Loucy (cell line): ENCODE measurements at regions not wholly inside any gene's neighbourhood (a gene's known extent, or its start where the extent isn't known, plus 50 kb on each side); places are given as distances from the start of the nearest gene placed in this dataset.

Experiments used
- H2AFZ ChIP-seq: fragments of 200-600 bp; sonication (generic); 2 replicates; pipeline ENCODE4 v1.6.0; 2016; ENCODE audit warnings: antibody characterized with exemption, mild to moderate bottlenecking, low read length, moderate library complexity
- H3F3A ChIP-seq: fragments of 200-600 bp; 2 replicates; pipeline ENCODE4 v1.6.0; 2016; ENCODE audit warnings: antibody characterized with exemption, low read depth, mild to moderate bottlenecking
- H3K27me3 ChIP-seq: fragments of 200-600 bp; sonication (generic); 2 replicates; pipeline ENCODE4 v1.6.1; 2014; ENCODE audit warnings: low read length, mild to moderate bottlenecking; ENCODE audit not compliant: insufficient read depth, poor library complexity, severe bottlenecking
- H3K36me3 ChIP-seq: fragments of 200-600 bp; sonication (generic); 2 replicates; pipeline ENCODE4 v1.6.1; 2016; ENCODE audit warnings: low read length; ENCODE audit not compliant: insufficient read depth
- H3K4me1 ChIP-seq: fragments of 200-600 bp; sonication (generic); 2 replicates; pipeline ENCODE4 v1.5.1; 2014; ENCODE audit warnings: low read length, mild to moderate bottlenecking; ENCODE audit not compliant: insufficient read depth, poor library complexity, severe bottlenecking
- H3K4me2 ChIP-seq: fragments of 200-600 bp; sonication (generic); 2 replicates; pipeline ENCODE4 v1.6.0; 2014; ENCODE audit warnings: antibody characterized with exemption, low read length, low read depth, mild to moderate bottlenecking; ENCODE audit not compliant: poor library complexity, severe bottlenecking
- H3K4me3 ChIP-seq: fragments of 200-600 bp; sonication (generic); 2 replicates; pipeline ENCODE4 v1.5.1; 2014; ENCODE audit warnings: low read length, mild to moderate bottlenecking, mixed read lengths; ENCODE audit not compliant: poor library complexity, severe bottlenecking
- H3K79me2 ChIP-seq: fragments of 200-600 bp; sonication (generic); 2 replicates; pipeline ENCODE4 v1.6.1; 2014; ENCODE audit warnings: low read length; ENCODE audit not compliant: insufficient read depth
- H3K9ac ChIP-seq: fragments of 200-600 bp; sonication (generic); 2 replicates; pipeline ENCODE4 v1.6.0; 2014; ENCODE audit warnings: mild to moderate bottlenecking, low read depth, low read length, moderate library complexity; ENCODE audit not compliant: poor library complexity, severe bottlenecking
- H3K9me2 ChIP-seq: fragments of 200-600 bp; sonication (generic); replicated peaks from 2 replicates; pipeline ENCODE4 v1.6.1; 2016; ENCODE audit warnings: low read depth, low read length, mixed read lengths
- H3K9me3 ChIP-seq: fragments of 200-600 bp; sonication (generic); 2 replicates; pipeline ENCODE4 v1.6.1; 2014; ENCODE audit warnings: mild to moderate bottlenecking, antibody characterized with exemption, low read length, low read depth; ENCODE audit not compliant: insufficient read depth
- H4K20me1 ChIP-seq: fragments of 200-600 bp; sonication (generic); 2 replicates; pipeline ENCODE4 v1.6.0; 2014; ENCODE audit warnings: antibody characterized with exemption, low read length, mild to moderate bottlenecking; ENCODE audit not compliant: insufficient read depth, poor library complexity, severe bottlenecking
- EZH2phosphoT487 ChIP-seq: fragments of 200-600 bp; IDR thresholded peaks from 2 replicates; pipeline ENCODE4 v1.6.1; 2018; ENCODE audit warnings: antibody characterized with exemption, mild to moderate bottlenecking, moderate library complexity, borderline replicate concordance
- TF ChIP-seq, protein P1 (sequence below): fragments of 200-600 bp; sonication (generic); conservative IDR thresholded peaks from 2 replicates; pipeline ENCODE4 v1.5.1; 2014; ENCODE audit warnings: mild to moderate bottlenecking, antibody characterized with exemption, low read length

DNA sequence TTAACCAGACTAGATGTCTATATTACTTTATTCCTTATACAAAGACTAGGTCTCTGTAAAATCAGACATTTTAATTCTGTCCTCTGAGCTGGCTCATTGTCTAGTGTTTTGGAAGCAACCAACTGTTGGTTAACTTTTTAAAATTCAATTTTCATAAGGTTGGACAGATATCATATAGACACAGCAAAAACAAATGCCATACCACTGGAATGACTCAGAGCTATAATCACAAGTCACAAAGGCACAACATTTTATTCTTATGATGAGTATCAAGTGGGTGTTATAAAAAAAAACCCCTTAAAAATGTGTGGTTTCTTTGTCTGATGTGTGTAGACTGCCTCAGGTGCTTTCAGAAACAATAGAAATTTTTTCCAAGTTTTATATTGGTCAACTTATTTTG lies 296.2 kb upstream of the MARCKS start:
- no peak overlapping the region for H3K4me2 ChIP-seq
- H4K20me1 ChIP-seq: no peaks in the 10 kb centered on the region
- H3K9me2 ChIP-seq: no peaks in the 10 kb centered on the region
- no peak overlapping the region for H3K9ac ChIP-seq
- no peaks in the 10 kb centered on the region for H3K4me1 ChIP-seq
- H3K9me3 ChIP-seq: no peaks in the 10 kb centered on the region
- H3K27me3 ChIP-seq: no peaks in the 10 kb centered on the region
- TF ChIP-seq EZH2phosphoT487: no peak
- TF ChIP-seq, protein P1, sequence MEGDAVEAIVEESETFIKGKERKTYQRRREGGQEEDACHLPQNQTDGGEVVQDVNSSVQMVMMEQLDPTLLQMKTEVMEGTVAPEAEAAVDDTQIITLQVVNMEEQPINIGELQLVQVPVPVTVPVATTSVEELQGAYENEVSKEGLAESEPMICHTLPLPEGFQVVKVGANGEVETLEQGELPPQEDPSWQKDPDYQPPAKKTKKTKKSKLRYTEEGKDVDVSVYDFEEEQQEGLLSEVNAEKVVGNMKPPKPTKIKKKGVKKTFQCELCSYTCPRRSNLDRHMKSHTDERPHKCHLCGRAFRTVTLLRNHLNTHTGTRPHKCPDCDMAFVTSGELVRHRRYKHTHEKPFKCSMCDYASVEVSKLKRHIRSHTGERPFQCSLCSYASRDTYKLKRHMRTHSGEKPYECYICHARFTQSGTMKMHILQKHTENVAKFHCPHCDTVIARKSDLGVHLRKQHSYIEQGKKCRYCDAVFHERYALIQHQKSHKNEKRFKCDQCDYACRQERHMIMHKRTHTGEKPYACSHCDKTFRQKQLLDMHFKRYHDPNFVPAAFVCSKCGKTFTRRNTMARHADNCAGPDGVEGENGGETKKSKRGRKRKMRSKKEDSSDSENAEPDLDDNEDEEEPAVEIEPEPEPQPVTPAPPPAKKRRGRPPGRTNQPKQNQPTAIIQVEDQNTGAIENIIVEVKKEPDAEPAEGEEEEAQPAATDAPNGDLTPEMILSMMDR: no peak
- H3K4me3 ChIP-seq: no peak overlapping the region
- no peaks in the 10 kb centered on the region for H3K79me2 ChIP-seq
- H3K36me3 ChIP-seq: no peaks in the 10 kb centered on the region
- H2AFZ ChIP-seq: no peak overlapping the region
- no peaks in the 10 kb centered on the region for H3F3A ChIP-seq

DNA sequence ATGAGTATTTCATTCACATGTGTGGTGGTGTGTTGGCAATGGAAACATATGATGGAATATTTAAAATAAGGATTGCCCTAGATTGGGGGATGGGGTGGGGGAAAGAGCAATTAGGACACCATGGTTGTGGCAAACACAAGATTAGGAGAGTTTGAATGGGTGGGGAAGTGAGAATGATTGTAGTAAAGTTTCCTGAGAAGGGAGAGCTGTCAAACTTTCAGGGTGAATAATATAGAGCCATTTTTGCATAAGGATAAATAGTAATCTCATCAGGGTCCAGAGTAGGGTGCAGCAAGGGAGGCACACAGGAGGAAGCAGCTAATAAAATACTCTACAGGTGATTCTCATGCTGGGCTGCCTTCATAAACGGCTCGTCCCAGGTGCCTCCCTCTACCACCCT lies 294.9 kb upstream of the MARCKS start:
- H3K4me1 ChIP-seq: no peaks in the 10 kb centered on the region
- no peak overlapping the region for H3K4me2 ChIP-seq

DNA sequence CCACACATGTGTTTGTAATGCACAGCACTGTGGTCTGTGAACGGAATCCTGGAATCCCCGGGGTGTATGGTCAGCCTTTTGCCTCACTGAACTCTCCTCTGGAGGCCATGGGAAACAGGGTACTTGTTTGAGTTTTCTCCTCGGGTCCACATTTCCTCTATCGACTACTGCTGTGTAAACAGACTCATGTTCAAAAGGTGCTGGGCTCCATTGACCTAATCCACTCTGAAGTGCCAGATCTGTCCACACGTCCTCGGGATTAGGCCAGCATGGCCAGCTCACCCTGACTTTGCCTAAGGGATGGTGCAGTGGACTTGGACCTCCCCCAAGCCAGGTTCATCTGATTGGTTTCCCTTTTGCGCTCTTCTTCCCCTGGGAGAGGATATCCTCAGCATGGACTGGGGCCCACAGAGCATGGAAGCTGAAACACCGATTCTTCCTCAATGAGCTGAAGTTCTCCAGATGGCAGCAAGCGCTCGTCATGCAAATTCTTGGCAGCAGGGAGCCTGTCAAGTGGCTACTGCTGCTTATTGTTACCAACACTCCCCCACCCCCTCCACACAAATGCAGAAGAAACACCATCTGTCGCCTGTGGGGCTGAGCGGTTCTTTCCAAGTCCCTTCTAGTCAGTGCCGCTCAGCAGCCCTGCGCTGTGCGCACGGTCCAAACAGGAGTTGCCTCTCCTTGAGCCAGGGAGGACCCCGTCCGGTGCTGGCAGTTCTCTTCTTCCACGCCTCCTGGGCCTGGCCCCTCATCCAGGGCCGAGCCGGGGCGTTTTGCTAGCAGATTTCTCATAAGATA lies 292.6 kb upstream of the MARCKS start:
- Histone ChIP-seq H2AFZ (no peak overlapping the region), H4K20me1 (no peaks in the 10 kb centered on the region), H3K27me3 (no peaks in the 10 kb centered on the region), H3K9me3 (no peaks in the 10 kb centered on the region), H3K4me1 (no peaks in the 10 kb centered on the region), H3K9ac (no peak overlapping the region), H3F3A (no peaks in the 10 kb centered on the region), H3K9me2 (no peaks in the 10 kb centered on the region), H3K79me2 (no peaks in the 10 kb centered on the region), H3K36me3 (no peaks in the 10 kb centered on the region), H3K4me2 (no peak overlapping the region), H3K4me3 (no peak overlapping the region)
- TF ChIP-seq, protein P1: no peak

More for the DNA sequence above, 294.9 kb upstream of the MARCKS start:
- Histone ChIP-seq H4K20me1 (no peaks in the 10 kb centered on the region), H2AFZ (no peak overlapping the region), H3K79me2 (no peaks in the 10 kb centered on the region), H3K9me2 (no peaks in the 10 kb centered on the region), H3K9ac (no peak overlapping the region), H3K9me3 (no peaks in the 10 kb centered on the region), H3K36me3 (no peaks in the 10 kb centered on the region), H3F3A (no peaks in the 10 kb centered on the region), H3K4me3 (no peak overlapping the region), H3K27me3 (no peaks in the 10 kb centered on the region)
- TF ChIP-seq, protein P1: no peak
- TF ChIP-seq EZH2phosphoT487: no peak
